ENCODE measurements at regions not wholly inside any gene's neighbourhood (a gene's known extent, or its start where the extent isn't known, plus 50 kb on each side); places are given as distances from the start of the nearest gene placed in this dataset.

DNA sequence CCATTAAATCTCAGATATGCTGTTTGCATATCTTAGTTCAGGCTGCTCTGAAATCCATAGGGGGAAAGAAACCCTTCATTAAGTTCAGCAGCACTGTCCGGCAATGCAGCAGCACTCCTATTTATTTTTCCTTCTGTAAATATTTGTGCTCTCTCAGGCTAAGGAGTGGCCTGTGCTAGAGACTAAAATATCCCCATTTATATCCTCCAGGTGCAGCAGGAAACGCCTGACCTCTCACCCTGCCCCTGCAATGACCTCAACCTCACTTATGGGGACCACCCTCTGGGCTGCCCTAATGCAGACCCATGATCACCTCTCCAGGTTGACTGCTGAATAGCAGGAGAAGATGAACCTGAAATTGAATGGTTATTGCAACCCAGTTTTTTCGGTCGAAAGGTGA is 165.0 kb upstream of the ELAC2 start:
- Histone ChIP-seq H3K9me3 (ENCODE audit: control insufficient read depth, insufficient read depth, low read depth, low read length) (no peaks in the 10 kb centered on the region), H3K27me3 (ENCODE audit: control insufficient read depth, insufficient read depth, low read length) (no peaks in the 10 kb centered on the region), H3K36me3 (ENCODE audit: control insufficient read depth, insufficient read depth, low read length) (no peaks in the 10 kb centered on the region), H3K4me3 (replicated peaks in 1 of 4; ENCODE audit: control extremely low read depth in 1 of 4, insufficient read depth in 1 of 4, low read depth in 3 of 4, low read length in 4 of 4) (no peak overlapping the region), H3K79me2 (ENCODE audit: control insufficient read depth, insufficient read depth, low read length) (no peaks in the 10 kb centered on the region), H3K9ac (ENCODE audit: insufficient read depth, low read length) (no peak overlapping the region), H3K27ac (ENCODE audit: insufficient read depth, low read length) (no peak overlapping the region), H4K20me1 (ENCODE audit: control insufficient read depth, extremely low read depth, insufficient read depth, low read length) (no peaks in the 10 kb centered on the region), H3K4me1 (ENCODE audit: control insufficient read depth, extremely low read depth, insufficient read depth, low read length) (no peaks in the 10 kb centered on the region), H3K4me2 (ENCODE audit: extremely low read depth, insufficient read depth, low read length) (no peak overlapping the region), H2AFZ (ENCODE audit: low read length) (no peak overlapping the region)
- TF ChIP-seq EZH2 (IDR thresholded peaks at IDR 0.05; ENCODE audit: low read length, missing control alignments), result no peak
- TF ChIP-seq, protein P1, sequence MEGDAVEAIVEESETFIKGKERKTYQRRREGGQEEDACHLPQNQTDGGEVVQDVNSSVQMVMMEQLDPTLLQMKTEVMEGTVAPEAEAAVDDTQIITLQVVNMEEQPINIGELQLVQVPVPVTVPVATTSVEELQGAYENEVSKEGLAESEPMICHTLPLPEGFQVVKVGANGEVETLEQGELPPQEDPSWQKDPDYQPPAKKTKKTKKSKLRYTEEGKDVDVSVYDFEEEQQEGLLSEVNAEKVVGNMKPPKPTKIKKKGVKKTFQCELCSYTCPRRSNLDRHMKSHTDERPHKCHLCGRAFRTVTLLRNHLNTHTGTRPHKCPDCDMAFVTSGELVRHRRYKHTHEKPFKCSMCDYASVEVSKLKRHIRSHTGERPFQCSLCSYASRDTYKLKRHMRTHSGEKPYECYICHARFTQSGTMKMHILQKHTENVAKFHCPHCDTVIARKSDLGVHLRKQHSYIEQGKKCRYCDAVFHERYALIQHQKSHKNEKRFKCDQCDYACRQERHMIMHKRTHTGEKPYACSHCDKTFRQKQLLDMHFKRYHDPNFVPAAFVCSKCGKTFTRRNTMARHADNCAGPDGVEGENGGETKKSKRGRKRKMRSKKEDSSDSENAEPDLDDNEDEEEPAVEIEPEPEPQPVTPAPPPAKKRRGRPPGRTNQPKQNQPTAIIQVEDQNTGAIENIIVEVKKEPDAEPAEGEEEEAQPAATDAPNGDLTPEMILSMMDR (conservative IDR thresholded peaks at IDR 0.05 in 1 of 2, IDR thresholded peaks at IDR 0.05 in 1 of 2; ENCODE audit: low read depth in 1 of 2, low read length in 2 of 2), result no peak
- DNase-seq (ENCODE audit: low read depth in 2 of 2), result no peak

DNA sequence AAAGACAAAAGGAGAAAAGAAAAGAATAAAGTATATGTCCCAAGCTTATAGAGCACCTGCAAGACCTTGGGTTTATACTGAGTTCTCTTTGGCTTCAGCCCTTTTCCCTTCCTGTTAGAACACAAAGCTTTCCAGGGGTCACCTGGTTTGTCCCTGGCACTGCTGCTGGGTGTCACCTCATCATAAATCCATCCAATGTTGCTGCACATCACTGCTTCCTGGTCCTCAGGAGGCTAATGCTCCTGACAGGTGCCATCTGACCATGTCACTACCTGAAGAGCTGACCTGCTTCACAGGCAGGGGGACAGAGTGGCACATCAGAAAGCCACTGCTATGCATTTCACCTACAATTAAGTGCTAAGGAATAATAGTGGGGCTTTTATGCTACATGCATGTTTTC is 164.6 kb upstream of the ELAC2 start:
- Histone ChIP-seq H3K4me1 (ENCODE audit: control insufficient read depth, extremely low read depth, insufficient read depth, low read length) (no peaks in the 10 kb centered on the region), H3K9ac (ENCODE audit: insufficient read depth, low read length) (no peak overlapping the region), H2AFZ (ENCODE audit: low read length) (no peak overlapping the region), H3K27me3 (ENCODE audit: control insufficient read depth, insufficient read depth, low read length) (no peaks in the 10 kb centered on the region), H3K36me3 (ENCODE audit: control insufficient read depth, insufficient read depth, low read length) (no peaks in the 10 kb centered on the region), H3K79me2 (ENCODE audit: control insufficient read depth, insufficient read depth, low read length) (no peaks in the 10 kb centered on the region), H3K27ac (ENCODE audit: insufficient read depth, low read length) (no peak overlapping the region), H3K9me3 (ENCODE audit: control insufficient read depth, insufficient read depth, low read depth, low read length) (no peaks in the 10 kb centered on the region), H3K4me3 (replicated peaks in 1 of 4; ENCODE audit: control extremely low read depth in 1 of 4, insufficient read depth in 1 of 4, low read depth in 3 of 4, low read length in 4 of 4) (no peak overlapping the region), H4K20me1 (ENCODE audit: control insufficient read depth, extremely low read depth, insufficient read depth, low read length) (no peaks in the 10 kb centered on the region), H3K4me2 (ENCODE audit: extremely low read depth, insufficient read depth, low read length) (no peak overlapping the region)
- TF ChIP-seq, protein P1 (conservative IDR thresholded peaks at IDR 0.05 in 1 of 2, IDR thresholded peaks at IDR 0.05 in 1 of 2; ENCODE audit: low read depth in 1 of 2, low read length in 2 of 2), result no peak
- TF ChIP-seq EZH2 (IDR thresholded peaks at IDR 0.05; ENCODE audit: low read length, missing control alignments), result no peak
- DNase-seq (ENCODE audit: low read depth in 2 of 2), result no peak

DNA sequence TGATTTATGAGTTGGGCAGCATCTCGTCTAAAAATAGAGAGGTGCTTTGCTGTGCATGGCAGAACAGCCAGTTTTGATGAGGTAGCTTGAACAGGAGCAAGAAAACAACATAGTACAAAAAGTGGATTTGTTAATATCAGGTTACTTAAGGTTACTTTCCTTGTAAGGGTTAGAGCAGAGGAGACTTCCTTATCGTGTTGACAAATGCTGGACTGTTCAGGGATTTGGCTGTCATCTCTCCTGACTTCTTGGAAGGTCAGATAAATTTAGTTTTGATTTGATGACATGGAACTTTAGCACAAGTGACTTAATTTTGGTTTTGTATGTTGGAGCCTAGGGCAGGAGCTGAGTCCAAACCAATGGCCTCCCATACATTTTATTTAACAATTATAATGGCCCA is 163.9 kb upstream of the ELAC2 start:
- H3K9me3 ChIP-seq (ENCODE audit: control insufficient read depth, insufficient read depth, low read depth, low read length), result no peaks in the 10 kb centered on the region
- H2AFZ ChIP-seq (ENCODE audit: low read length), result no peak overlapping the region
- no peak for TF ChIP-seq EZH2 (IDR thresholded peaks at IDR 0.05; ENCODE audit: low read length, missing control alignments)
- TF ChIP-seq, protein P1 (conservative IDR thresholded peaks at IDR 0.05 in 1 of 2, IDR thresholded peaks at IDR 0.05 in 1 of 2; ENCODE audit: low read depth in 1 of 2, low read length in 2 of 2), result no peak
- no peaks in the 10 kb centered on the region for H3K79me2 ChIP-seq (ENCODE audit: control insufficient read depth, insufficient read depth, low read length)
- no peak overlapping the region for H3K4me2 ChIP-seq (ENCODE audit: extremely low read depth, insufficient read depth, low read length)
- no peak for DNase-seq (ENCODE audit: low read depth in 2 of 2)
- no peaks in the 10 kb centered on the region for H3K27me3 ChIP-seq (ENCODE audit: control insufficient read depth, insufficient read depth, low read length)
- no peaks in the 10 kb centered on the region for H4K20me1 ChIP-seq (ENCODE audit: control insufficient read depth, extremely low read depth, insufficient read depth, low read length)
- no peaks in the 10 kb centered on the region for H3K4me1 ChIP-seq (ENCODE audit: control insufficient read depth, extremely low read depth, insufficient read depth, low read length)
- H3K4me3 ChIP-seq (replicated peaks in 1 of 4; ENCODE audit: control extremely low read depth in 1 of 4, insufficient read depth in 1 of 4, low read depth in 3 of 4, low read length in 4 of 4), result no peak overlapping the region
- no peaks in the 10 kb centered on the region for H3K36me3 ChIP-seq (ENCODE audit: control insufficient read depth, insufficient read depth, low read length)
- no peak overlapping the region for H3K27ac ChIP-seq (ENCODE audit: insufficient read depth, low read length)
- no peak overlapping the region for H3K9ac ChIP-seq (ENCODE audit: insufficient read depth, low read length)

Data from fibroblast of lung (primary cell).